Stimulated activated CD8-positive, alpha-beta memory T cell treated with anti-CD3 and anti-CD28 coated beads, Interleukin-2, amount 100 ng/mL, for 48 hours (primary cell): ENCODE measurements at regions not wholly inside any gene's neighbourhood (a gene's known extent, or its start where the extent isn't known, plus 50 kb on each side); places are given as distances from the start of the nearest gene placed in this dataset.
"Not testable (repeated sequence)": the region's sequence is repeated elsewhere in the genome, so short reads cannot be mapped to it uniquely, and the experiment has no call there.

Source experiments
- DNase-seq, 2 donors: peaks; one replicate each; pipeline ENCODE4 v3.0.0-alpha.2; 2020; ENCODE audit warnings: low read depth in 2 of 2

DNA sequence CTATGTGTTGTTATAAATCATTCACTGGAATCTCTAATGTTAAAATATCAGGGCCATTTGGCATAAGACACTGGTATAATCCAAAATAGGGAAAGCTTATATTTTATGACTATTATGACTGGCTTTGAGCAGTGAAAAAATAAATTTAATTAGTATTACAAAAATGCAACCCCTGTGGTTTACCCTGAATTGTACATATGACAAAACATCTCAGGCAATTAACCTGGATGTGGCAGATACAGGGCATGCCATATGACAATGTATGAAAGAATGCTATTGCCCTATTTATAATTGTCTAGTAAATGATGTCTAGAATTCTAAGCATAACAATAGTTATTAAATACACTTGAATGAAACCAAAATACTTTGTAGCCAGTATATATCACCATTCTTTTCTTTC is 532.5 kb upstream of the ADGRL4 start:
- DNase-seq: no peak

DNA sequence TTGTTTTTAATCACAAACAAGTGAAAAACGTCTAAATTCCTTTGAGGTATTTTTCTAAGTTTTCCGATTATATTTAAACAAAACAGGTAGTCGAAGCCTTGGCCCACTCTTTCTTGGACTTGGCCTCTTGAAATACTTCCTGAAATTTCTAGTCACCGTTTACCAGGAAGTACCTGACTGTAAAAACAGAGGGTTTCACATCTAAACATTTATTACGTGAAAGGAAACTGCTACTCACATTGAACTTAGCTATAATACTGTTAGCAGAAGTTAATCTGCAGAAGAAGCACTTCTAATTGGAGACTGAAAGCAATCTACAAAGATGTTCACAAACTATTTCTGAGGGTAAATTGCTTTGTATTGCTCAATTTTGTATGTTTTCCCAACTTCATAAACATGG is 526.0 kb upstream of the ADGRL4 start:
- DNase-seq: no peak

DNA sequence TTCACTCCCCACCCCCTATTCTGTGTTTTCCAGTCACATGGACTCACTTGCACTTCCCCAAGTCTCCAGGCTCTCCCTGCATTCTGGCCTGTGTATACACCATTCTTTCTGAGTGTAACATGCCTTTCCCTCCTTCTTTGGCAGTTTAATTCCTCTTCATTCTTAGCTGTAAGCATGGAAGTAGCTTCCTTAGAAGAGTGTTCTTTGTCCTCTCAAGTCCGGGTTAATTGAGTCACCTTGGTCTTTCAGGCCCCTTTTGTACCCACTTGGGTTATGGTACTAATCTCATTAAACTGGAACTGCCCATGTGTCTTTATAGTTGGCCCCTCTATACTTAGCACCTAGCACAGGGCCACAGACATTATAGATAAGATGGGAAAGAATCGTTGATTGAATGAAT is 525.3 kb upstream of the ADGRL4 start:
- no peak for DNase-seq

DNA sequence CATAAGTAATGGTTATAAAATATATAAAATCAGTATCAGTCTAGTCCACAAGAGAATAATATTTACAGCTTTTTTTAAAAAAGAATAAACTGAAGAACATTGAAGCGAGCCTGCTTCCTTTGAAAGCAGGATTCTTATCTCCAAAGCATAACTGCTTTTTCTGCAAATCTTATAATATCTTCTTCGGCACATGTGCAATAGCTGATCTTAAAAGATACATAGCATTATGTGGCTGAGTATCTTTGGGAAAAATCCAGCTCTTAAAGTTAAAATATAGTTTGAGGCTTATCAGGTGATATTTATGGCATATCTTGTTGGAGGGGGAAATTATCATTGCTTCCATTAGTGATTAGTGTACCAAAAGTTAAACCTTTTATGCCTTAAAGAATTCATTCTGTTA is 523.9 kb upstream of the ADGRL4 start:
- DNase-seq: no peak

DNA sequence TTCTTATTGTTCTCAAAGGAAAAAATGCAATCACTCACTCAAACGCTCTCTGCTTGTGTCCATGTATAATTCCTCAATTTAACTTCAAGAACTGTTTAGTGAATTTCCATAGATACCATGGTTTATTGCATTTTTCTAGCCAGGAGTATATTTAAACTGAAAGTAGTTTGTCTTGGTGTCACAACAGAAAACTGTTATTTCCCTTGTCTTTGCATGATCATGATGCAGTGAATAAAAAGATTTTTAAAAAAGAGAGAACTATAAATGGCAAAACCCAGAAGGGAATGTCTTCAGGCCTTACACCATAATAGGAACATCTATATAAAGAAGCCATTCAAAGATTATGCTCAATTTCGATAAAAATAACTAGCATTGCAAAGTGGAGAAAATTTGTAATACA is 523.5 kb upstream of the ADGRL4 start:
- DNase-seq: no peak

DNA sequence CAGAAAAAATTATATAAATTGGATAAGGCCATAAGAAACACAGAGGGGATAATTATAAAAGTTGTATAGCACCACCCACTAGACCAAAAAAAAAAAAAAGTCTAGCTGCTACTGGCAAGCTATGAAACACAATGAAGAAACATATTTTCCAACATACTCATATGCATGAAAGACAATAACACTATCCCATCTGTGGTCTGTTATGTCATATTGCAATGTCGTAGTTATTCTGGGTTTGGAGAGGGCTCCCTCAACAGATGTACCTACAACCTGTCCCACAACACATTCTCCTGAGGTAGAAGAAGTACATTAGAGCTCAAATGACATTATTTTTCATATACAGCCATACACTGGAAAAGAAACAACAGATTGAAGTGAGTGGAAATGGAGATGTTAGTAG is 517.6 kb upstream of the ADGRL4 start:
- no peak for DNase-seq

DNA sequence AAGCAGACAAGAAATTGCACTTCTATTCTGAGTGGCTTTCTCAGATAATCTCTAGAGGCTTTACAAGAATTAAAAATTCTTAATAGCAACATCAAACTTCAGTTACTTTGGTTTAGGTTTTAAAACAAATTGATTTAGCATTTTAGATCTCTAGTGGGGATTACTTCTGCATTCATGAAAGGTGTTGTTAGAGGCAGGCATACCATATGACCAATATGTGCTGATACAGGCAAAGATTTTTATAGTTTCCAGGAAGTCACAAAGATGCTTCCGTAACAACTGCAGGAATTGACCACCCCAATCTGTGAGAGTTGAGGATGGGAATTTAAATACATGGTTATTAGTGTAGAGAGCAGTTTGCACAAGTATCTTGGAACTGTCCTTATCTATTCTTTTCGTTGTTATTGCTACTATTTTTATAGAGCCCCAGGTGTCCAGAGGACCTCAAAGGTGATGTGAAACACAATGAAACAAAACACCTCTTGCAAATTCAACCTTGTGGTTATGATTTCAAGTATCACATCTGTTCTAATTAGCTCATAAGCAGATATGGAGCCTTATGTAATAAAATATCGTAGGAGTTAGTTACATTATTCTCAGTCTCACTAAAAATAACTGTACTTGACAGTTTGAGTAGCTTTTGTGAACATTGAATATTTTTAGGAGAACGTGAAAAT is 512.7 kb upstream of the ADGRL4 start:
- no peak for DNase-seq

DNA sequence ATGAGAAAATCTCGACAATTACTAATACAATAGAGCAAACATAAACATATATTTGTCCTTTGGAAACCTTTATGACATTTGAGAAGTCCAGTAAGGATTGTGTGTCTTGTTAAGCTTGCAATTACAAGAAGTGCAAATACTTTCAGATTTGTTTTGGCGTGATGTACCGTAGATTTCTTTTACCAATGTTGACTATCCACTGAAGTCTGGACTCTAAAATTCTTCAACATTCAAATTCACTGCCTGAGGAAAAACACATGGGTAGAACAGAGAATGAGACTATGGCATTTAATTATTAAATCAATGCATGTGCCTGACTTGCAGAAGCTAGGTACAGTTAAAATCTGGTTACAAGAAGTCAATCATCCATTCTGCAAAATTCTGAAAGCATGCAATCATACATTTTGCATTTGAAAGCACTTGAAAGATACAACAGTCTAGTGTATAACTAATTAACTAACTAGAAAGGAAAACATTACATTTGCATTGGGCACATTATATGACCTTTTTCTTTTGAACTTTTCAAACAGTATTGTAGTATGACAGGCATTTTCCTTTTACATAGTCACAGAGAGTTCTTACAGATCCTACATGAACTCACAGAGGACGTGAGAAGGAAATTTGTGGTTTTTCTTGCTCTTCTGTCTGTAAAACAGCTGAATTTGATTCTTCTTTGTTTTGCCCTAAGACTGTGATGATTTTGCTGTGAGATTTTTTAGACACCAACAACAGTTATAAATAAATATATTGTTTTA is 511.1 kb upstream of the ADGRL4 start:
- DNase-seq: no peak

DNA sequence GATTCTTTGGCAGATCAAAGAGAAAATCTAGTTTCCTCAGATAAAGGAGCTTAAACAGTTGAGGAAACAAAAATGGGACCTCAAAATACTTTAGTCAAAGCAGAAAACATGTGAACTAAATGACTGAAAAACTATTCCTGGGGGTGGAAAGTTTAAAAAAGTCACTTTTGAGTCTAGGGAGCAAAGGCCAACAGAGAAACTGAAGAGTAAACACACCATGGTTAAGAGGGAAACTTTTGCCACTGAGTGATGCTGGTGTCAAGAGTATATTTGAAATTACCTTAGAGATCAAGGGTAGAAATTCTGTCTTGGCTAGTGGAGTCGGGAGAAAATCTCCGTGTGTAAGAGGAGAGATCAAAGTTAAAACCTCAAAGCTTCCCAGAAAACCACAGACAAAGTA is 501.2 kb upstream of the ADGRL4 start:
- DNase-seq: no peak

DNA sequence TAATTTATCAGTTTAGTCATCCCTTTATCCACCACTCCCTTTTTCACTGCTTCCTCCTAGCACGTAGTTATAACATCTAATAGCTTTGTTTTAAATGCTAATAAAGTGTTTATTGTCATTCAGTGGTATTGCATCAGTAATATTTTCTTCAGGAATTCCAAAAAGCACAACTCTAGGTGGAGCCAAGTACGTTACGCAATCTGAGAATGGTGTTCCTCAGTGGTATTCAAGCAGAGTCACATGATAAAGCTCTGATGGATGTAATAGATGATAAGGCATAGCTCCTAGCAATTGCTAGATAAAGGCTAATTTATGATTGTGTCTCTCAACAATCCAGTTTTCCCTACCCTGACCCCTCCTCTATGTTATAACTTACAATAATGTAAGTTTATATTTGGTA is 494.6 kb upstream of the ADGRL4 start:
- DNase-seq: no peak

DNA sequence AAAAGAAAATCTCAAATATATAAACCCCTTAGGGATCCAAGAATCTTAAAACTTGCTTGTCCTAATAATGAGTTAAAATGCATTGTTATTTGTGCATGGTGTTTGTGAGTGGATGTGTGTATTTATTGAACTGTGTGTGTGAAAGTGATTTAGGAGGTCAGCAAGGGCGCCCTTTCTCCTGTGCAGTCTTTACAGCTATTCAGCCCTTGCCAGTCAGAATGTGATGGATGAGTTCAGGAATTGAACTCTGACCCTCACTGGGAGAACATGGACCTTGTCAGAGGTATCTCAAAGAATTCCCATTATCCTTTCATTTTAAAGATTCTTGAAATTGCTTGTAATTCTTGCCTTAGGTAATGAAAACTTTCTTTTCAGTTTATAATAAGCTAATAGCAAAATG is 493.0 kb upstream of the ADGRL4 start:
- no peak for DNase-seq

DNA sequence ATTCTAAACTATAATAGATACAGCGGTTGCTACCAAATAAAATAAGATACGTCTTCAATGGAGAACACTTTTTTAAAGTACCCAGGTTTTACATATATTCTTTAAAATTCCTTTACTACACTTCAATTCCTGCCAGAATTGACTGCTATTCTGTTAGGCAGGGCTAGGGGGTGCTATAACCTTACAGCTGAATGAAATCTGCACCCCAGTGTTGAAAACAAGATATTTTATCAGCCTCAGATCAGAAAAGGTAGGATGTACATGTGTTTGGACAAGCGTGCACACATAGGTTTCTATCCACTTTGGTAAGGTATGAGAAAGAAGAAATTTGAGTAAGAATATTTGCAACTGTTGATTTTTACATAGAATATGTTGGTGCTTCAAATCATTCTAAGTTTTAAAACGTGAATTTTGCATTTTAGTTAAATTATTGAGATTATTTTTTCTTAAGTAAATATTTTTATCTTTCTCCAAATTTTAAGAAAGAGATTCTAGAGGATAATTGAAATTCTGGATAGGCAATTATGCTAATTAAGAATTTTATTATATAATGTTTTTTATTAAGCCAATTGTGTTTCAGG is 490.8 kb upstream of the ADGRL4 start:
- no peak for DNase-seq

DNA sequence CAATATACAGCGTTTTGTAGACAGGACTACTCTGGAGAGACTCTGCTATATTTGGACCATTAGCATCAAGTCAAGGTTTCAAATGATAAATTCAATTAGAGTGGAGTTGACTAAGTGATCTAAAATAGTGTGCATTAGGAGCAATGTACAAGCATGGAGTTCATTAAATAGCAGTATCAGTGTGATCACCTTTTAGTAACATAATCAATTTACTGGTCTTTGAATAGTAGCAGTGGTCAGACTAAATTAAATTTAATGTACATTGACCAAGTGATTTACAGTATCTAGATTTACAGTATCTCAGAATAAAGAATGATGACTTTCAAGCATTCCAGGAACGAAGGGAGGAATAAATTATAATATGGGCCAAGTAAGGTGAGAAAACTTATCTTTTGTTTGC is 489.6 kb upstream of the ADGRL4 start:
- no peak for DNase-seq

DNA sequence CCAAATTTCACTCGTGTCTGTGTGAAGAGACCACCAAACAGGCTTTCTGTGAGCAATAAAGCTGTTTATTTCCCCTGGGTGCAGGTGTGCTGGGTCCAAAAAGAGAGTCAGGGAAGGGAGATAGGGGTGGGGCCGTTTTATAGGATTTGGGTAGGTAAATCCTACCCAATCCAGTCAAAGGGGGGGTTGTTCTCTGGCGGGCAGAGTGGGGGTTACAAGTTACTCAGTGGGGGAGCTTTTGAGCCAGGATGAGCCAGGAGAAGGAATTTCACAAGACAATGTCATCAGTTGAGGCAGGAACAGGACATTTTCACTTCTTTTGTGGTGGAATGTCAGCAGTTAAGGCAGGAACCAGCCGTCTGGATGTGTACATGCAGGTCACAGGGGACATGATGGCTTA is 487.2 kb upstream of the ADGRL4 start:
- DNase-seq: not testable (repeated sequence)

DNA sequence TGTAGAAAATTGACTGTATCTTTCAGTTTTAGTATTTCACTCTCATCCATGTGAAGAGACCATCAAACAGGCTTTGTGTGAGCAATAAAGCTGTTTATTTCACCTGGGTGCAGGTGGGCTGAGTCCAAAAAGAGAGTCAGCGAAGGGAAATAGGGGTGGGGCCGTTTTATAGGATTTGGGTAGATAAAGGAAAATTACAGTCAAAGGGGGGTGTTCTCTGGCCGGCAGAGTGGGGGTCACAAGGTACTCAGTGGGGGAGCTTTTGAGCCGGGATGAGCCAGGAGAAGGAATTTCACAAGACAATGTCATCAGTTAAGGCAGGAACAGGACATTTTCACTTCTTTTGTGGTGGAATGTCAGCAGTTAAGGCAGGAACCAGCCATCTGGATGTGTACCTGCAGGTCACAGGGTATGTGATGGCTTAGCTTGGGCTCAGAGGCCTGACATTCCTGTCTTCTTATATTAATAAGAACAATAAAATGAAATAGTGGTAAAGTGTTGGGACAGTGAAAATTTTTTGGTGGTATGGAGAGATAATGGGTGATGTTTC is 482.1 kb upstream of the ADGRL4 start:
- not testable (repeated sequence) for DNase-seq

DNA sequence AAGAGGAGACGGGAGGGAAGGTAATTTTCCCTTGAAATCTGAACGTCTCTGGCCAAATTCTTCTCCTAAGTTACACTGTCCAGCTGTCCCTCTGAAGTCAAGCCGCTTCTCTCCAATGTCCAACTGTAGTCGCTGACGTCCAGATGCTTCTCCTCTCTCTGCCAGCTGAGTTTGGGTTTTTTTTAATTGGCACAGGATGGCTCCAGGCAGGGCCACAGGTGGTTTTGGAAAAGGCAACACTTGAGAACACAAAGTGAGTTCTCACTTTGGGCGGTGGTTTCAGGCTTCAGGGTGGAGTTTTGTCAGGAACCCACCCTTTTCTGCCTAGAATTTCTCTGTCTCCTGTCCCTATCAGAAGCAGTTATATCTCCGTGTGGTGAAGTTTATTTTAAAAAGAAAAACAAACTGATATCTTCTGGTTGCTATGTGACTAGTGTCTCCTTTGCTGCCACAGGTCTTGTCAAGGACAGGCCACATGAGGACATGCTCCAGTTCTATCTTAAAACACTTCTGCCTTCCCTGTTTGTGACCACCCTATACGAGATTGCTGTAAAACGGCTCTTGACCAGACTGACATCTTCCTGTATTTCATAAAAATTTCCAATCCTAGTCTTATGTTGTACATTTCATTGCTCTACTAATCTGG is 472.3 kb upstream of the ADGRL4 start:
- DNase-seq: no peak

DNA sequence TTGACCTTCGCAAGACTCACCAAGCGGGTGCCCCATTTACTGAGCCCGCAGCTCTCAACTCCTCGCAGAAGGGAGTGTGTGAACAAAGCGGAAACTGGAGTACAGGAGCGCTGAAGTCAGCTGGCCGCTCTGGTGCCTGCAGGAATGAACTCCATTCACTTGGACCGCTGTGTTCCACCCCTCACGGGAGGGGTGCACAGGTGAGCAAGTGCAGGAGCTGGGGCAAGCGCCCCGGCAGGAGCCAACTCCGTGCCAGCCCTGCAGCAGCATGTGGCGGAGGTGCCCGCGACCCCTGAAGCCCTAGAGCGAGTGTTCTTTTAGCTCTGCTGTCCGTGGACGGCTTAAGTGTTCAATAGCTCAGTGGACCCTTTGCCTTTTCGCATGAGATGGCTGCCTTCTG is 471.6 kb upstream of the ADGRL4 start:
- DNase-seq: no peak

DNA sequence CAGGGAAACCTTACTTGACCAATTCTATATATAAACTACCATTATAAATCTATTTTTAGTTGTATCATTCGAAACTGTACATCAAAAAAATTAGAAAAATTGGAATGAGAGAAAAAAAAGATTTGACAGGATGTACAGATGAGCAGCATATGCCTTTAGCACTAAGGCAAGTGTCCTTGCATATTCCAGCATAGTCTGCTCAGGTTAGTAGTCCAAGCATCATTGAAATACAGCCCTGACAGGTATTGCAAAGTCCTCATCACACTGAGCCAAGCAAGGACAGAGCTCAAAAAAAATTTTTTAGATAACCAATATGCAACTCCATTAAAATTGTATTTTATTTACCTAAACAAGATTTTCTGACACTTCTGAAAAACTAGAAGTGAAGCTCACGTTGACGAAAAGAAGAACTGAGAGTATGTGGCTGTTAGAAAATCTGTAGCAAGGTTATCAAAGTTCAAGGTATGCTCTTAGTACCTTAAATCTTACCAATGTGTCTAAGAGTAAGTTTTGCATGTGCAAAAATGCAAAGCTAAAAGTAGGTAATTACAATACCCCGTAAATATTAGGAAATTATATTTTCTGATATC is 465.6 kb upstream of the ADGRL4 start:
- no peak for DNase-seq

DNA sequence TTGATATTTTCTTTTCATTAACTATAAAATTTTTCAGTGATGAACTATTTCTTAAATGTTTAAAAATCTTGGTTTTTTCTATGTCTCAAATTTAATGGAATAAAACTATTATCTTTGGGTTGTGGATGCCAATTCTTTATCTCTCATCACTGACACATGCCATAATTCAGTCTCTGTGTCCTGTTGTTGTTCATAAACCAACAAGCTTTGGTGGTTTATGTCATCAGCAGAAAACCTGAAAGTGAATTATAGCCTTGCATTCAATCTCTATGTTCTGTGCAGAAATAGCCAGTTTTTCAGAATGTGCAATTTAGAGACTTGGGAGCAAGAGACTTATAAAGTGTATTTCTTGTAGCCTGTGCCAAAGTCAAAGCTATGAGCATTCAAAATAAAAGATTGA is 462.6 kb upstream of the ADGRL4 start:
- DNase-seq: no peak

DNA sequence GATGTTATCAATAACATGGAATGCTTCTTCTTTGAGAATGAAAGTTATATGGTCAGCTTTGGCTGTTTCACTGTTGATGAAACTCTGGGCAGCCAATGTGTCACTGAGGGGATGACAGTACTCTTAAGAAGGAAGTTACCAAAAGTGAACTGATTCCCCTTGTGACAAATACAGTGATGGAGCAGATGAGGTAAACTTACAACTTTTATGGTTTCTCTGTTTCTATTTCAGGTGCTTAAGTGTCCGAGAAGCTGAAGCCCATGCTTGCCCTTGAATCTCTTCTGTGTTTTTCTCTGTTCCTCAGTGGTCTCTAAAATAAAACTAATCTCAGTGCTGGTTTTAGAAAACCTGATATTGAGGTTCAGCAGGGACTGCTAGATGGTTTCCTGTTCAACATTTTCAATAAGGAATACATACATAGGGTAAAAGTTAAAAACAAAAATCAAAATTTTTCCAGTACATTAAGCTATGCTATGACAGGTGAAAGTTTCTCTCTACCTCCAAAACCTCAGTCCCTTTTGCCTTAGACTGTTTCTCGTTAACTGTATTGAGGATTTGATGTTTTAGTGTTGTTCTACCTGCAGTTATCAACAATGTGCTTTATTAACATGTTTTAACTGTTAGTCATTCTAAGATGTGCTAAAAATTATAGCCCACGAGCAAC is 454.4 kb upstream of the ADGRL4 start:
- no peak for DNase-seq

DNA sequence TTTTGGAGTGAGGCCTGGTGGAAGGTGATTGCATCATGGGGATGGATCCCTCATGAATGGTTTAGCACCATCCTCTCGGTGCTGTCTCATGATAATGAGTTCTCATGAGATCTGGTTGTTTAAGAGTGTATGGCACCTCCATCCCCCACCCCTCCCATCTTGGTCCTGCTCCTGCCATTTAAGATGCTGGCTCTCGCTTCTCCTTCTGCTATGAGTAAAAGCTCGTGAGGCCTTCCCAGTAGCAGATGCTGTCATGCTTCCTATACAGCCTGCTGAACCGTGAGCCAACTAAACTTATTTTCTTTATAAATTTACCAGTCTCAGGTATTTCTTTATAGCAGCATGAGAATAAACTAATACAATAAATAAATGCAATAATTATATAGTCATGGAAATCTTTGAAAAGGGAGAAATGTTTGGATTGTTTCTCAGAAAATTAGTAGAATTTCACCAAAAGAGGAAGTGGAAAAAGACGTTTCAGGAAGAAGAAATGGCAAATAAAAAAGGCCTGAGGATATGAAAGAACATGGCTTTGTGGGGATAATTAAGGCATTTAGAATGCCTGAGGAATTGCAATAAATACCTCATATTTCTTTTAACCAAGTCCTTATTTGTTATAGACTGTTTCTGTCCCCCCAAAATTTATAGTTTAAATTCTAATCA is 451.2 kb upstream of the ADGRL4 start:
- no peak for DNase-seq
